Keratinocyte (primary cell): ENCODE measurements at regions not wholly inside any gene's neighbourhood (a gene's known extent, or its start where the extent isn't known, plus 50 kb on each side); places are given as distances from the start of the nearest gene placed in this dataset.

ENCODE experiments used
- DNase-seq: peaks from one replicate; pipeline ENCODE4 v3.0.0-alpha.2; 2011; ENCODE audit warnings: low read depth, missing footprints, low spot score
- FAIRE-seq: peaks from 2 replicates; lab custom pipeline; 2011; peaks lifted over from hg19 to GRCh38; lab: Jason Lieb, UNC
- H2AFZ ChIP-seq: 2 replicates; pipeline ENCODE4 v1.6.0; 2012; ENCODE audit warnings: low read length, control low read depth, inconsistent platforms; ENCODE audit not compliant: control insufficient read depth
- H3K27ac ChIP-seq: 2 replicates; pipeline ENCODE4 v1.5.1; 2011; ENCODE audit warnings: low read length; ENCODE audit not compliant: control insufficient read depth, insufficient read depth
- H3K27me3 ChIP-seq: 3 replicates; pipeline ENCODE4 v1.6.0; 2011; ENCODE audit warnings: low read length; ENCODE audit not compliant: control insufficient read depth, insufficient read depth; ENCODE audit errors: extremely low read depth
- H3K36me3 ChIP-seq, 2 experiments: 2 replicates in 1 of 2; 3 replicates in 1 of 2; pipeline ENCODE4 v1.5.1; 2011; ENCODE audit warnings: low read length in 2 of 2, mild to moderate bottlenecking in 1 of 2; ENCODE audit not compliant: control insufficient read depth in 2 of 2, insufficient read depth in 2 of 2; ENCODE audit errors: extremely low read depth in 1 of 2
- H3K4me1 ChIP-seq: 3 replicates; pipeline ENCODE4 v1.5.1; 2011; ENCODE audit warnings: low read length; ENCODE audit not compliant: control insufficient read depth, insufficient read depth; ENCODE audit errors: extremely low read depth
- H3K4me2 ChIP-seq: 3 replicates; pipeline ENCODE4 v1.6.0; 2011; ENCODE audit warnings: low read depth, low read length; ENCODE audit not compliant: control insufficient read depth, insufficient read depth; ENCODE audit errors: extremely low read depth
- H3K4me3 ChIP-seq, 3 experiments: fragments of 200-600 bp in 1 of 3; sonication (generic) in 1 of 3; 2 replicates in 2 of 3; 3 replicates in 1 of 3; pipeline ENCODE4 v1.5.1; 2011 to 2016; ENCODE audit warnings: low read length in 3 of 3, mild to moderate bottlenecking in 3 of 3, control low read depth in 2 of 3, inconsistent platforms in 1 of 3, low read depth in 1 of 3, mixed read lengths in 1 of 3, mixed run types in 1 of 3, moderate library complexity in 1 of 3; ENCODE audit not compliant: control insufficient read depth in 2 of 3, insufficient read depth in 2 of 3; ENCODE audit errors: extremely low read depth in 1 of 3
- H3K79me2 ChIP-seq: 2 replicates; pipeline ENCODE4 v1.6.0; 2012; ENCODE audit warnings: low read length; ENCODE audit not compliant: control insufficient read depth, insufficient read depth
- H3K9ac ChIP-seq: 3 replicates; pipeline ENCODE4 v1.6.0; 2011; ENCODE audit warnings: low read length; ENCODE audit not compliant: control insufficient read depth, insufficient read depth; ENCODE audit errors: extremely low read depth
- H3K9me1 ChIP-seq: 3 replicates; pipeline ENCODE4 v1.6.0; 2011; ENCODE audit warnings: low read length; ENCODE audit not compliant: control insufficient read depth, insufficient read depth; ENCODE audit errors: extremely low read depth
- H3K9me3 ChIP-seq: 2 replicates; pipeline ENCODE4 v1.5.1; 2012; ENCODE audit warnings: low read depth, low read length; ENCODE audit not compliant: control insufficient read depth
- H4K20me1 ChIP-seq: 3 replicates; pipeline ENCODE4 v1.6.0; 2011; ENCODE audit warnings: low read length; ENCODE audit not compliant: control insufficient read depth, insufficient read depth; ENCODE audit errors: extremely low read depth
- CTCF ChIP-seq, 3 experiments: IDR thresholded peaks in 1 of 3; conservative IDR thresholded peaks in 1 of 3; optimal IDR thresholded peaks in 1 of 3; 2 replicates in 2 of 3; 3 replicates in 1 of 3; pipeline versions ENCODE3 to v1.5.1; 2011; ENCODE audit warnings: low read length in 3 of 3, mild to moderate bottlenecking in 3 of 3, moderate library complexity in 2 of 3, control low read depth in 1 of 3, inconsistent platforms in 1 of 3; ENCODE audit not compliant: insufficient read depth in 2 of 3; ENCODE audit errors: extremely low read depth in 1 of 3
- EZH2 ChIP-seq: IDR thresholded peaks from one replicate; pipeline ENCODE4 v1.6.1; 2012; ENCODE audit warnings: inconsistent platforms, mild to moderate bottlenecking, low read length, moderate library complexity
- dilution Hi-C: fragments of 300-500 bp; cut with MboI; formaldehyde crosslinking; loops from one replicate; pipeline ENCODE4 v1.7.0; 2020; ENCODE audit warnings: low sequenced_read_pairs; ENCODE audit not compliant: extremely low pct_ligation_motif_present

- TF ChIP-seq EZH2 (no peak), CTCF (optimal IDR thresholded peaks at IDR 0.05 in 1 of 3, IDR thresholded peaks at IDR 0.05 in 1 of 3, conservative IDR thresholded peaks at IDR 0.05 in 1 of 3; ENCODE audit: extremely low read depth in 1 of 3, insufficient read depth in 2 of 3, low read length in 3 of 3) (no peak)
- Histone ChIP-seq H3K4me3 (no peak overlapping the region), H2AFZ (no peak overlapping the region), H3K27me3 (no peaks in the 10 kb centered on the region), H3K4me2 (no peak overlapping the region), H3K9me3 (no peaks in the 10 kb centered on the region), H3K36me3 (no peaks in the 10 kb centered on the region), H3K9ac (no peak overlapping the region), H4K20me1 (no peaks in the 10 kb centered on the region), H3K9me1 (no peaks in the 10 kb centered on the region), H3K79me2 (no peaks in the 10 kb centered on the region), H3K27ac (no peak overlapping the region), H3K4me1 (no peaks in the 10 kb centered on the region)
- DNase-seq (no peak), FAIRE-seq (no peak)
- dilution Hi-C loops: no loop called here
These were observed 841.2 kb upstream of the AUTS2 start for GRCh38 chr7:68756986-68757495.

GRCh38 chr7:68760556-68760955 is 837.7 kb upstream of the AUTS2 start:
- no peaks in the 10 kb centered on the region for H3K9me1 ChIP-seq
- H2AFZ ChIP-seq: no peak overlapping the region
- H3K4me2 ChIP-seq: no peak overlapping the region
- DNase-seq (no peak), FAIRE-seq (no peak)
- dilution Hi-C loops: no loop called here
- TF ChIP-seq EZH2: no peak
- no peak for TF ChIP-seq CTCF (optimal IDR thresholded peaks at IDR 0.05 in 1 of 3, IDR thresholded peaks at IDR 0.05 in 1 of 3, conservative IDR thresholded peaks at IDR 0.05 in 1 of 3; ENCODE audit: extremely low read depth in 1 of 3, insufficient read depth in 2 of 3, low read length in 3 of 3)
- H3K4me3 ChIP-seq: no peak overlapping the region
- no peak overlapping the region for H3K9ac ChIP-seq
- no peaks in the 10 kb centered on the region for H4K20me1 ChIP-seq
- no peak overlapping the region for H3K27ac ChIP-seq
- no peaks in the 10 kb centered on the region for H3K36me3 ChIP-seq
- no peaks in the 10 kb centered on the region for H3K79me2 ChIP-seq
- no peaks in the 10 kb centered on the region for H3K9me3 ChIP-seq
- H3K4me1 ChIP-seq: no peaks in the 10 kb centered on the region
- no peaks in the 10 kb centered on the region for H3K27me3 ChIP-seq
